ENCODE measurements at regions not wholly inside any gene's neighbourhood (a gene's known extent, or its start where the extent isn't known, plus 50 kb on each side); places are given as distances from the start of the nearest gene placed in this dataset.

DNA sequence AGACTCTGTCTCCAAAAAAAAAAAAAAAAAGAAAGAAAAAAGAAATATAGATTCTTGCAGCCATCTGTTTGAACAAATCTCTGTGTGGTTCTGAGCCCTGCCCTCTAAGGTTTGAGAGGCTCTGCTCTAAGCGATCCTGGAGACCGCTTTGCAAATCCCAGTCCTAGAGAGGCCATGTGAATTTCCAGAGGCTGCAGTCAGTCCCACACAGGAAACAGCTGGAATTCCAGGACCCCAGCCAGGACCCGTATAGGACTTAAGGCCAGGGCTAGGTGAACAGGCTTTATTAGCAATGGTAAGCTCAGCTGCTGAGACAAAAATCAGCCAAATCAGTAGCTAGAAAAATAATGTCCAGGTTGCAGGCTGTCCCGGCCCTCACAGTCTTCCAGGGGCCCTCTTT lies 154.8 kb downstream of the RPS24 start:
- no peak for DNase-seq

DNA sequence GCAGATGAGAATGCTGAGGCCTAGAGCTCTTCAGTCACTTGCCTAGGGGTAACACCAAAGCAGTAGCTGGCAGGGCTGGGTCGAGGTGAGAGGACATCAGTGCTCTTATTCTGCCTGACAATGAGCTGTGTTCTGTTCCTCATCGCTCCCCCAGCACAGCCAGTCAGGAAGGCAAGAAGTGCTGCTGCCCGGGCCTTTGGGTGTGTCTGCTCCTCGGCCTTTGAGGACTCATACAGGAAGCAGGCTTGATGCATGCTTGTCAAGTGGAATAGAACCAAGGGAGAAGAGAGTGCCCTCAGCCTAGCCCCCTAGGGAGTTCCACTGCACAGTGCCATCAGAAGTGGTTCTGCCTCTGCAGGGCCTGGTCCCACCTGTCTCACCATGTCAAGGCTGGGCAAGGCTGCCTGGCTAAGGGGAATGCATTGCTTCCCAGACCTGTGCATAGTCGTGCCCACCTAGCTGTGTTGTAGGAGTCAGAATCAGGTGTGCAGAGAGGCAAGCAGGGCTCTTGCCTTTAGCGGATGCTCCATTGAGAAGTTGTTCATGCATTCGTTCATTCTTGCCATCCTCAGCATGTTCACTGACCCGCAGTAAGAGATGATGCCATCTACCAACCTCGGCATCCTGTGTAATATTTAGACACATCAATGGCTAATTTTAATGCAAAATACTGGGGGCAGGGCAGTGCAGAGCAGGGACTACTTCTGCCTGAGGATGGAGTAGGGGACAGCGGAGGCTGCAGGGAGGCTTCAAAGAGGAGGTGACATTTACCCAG lies 156.6 kb downstream of the RPS24 start:
- no peak for DNase-seq

DNA sequence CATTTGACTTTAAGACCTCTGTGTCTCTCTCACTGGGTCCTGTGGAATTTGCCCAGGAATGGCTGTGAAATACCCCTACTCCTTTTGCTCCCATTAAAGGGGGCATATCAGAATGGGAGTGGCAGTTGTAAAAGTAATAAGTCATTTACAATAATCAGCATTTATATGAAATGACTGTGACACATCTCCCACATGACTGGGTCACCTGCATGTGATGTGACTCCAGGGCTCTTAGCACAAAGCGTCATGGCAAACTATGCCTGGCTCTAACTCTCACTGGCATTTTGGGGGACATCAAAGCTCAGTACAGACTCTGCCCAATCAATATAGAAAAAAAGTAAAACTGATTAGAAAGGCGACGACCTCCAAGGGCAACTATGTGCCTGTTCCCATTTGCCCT lies 157.6 kb downstream of the RPS24 start:
- DNase-seq: no peak

DNA sequence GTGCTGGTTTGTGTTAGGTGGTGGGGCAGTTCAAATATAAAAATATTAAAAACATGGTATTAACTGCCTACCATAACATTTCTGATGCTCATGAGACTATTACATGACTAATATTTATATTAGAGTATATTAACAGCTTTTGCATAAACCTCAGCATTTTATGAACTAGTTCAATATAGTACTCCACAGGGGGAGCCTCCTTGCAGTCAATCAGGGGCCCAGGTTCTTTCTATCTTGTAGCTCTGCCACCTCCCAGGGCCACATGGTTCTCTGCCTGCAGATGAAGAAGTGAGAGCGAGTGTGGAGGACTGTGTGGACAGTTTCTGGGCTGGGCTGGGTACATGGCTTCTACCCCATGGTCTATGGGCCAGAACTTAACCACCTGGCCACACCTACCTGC lies 159.5 kb downstream of the RPS24 start:
- DNase-seq: no peak

DNA sequence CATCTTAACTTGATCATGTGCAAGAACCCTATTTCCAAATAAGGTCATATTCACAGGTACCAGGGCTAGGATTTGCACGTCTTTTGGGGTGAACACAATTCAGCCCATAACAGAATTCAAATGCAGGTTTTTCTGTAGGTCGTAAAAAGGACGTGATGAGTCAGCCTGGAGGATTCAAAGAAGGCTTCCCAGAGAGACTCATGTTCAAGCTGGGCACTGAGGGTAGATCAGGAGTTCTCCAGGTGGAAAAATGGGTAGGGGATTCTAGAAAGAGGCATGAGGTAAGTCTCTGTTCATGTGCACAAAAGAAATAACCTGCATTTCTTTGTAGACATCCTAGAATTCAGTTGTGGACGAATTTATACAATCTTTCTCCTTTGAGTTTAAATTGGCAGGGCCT lies 160.4 kb downstream of the RPS24 start:
- DNase-seq: no peak

DNA sequence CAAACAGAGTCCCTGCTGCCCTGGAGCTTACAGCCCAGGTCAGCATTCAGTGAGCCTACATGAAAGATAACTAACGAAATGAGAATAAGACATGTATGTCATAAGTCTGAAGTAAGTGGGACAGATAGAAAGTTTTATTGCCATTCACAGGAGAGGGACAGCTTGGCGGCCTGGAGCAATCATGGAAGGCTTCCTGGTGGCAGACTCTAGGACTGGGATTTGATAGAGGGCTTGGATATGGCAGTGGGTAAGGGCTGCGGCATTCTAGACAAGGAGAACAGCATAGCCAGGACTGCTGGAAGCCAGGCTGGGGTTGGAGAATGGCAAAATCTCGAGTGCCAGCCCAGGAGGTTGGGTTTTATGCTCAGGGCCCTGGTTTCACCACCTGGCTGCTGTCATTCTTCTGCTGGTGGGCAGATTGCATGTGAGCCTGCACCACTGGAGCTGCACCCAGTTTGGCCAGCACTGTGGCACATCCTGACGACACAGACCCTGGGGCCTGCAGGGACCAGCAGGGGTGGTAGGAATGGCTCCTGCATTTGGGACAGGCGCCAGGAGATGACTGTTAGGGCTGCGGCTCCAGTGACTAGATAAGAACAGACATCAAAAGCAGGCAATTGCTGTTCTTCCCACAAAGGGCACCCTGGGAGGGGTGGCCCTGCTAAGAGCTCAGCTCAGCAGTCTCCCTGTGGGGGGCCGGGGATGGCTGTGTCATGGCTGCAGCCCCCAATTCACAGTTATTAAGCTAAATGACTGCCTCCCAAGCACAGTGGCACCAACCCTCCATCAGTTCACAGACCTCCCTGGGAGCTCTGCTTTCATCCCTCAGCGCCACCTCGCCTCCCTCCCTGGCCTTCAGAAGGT lies 161.1 kb downstream of the RPS24 start:
- no peak for DNase-seq

DNA sequence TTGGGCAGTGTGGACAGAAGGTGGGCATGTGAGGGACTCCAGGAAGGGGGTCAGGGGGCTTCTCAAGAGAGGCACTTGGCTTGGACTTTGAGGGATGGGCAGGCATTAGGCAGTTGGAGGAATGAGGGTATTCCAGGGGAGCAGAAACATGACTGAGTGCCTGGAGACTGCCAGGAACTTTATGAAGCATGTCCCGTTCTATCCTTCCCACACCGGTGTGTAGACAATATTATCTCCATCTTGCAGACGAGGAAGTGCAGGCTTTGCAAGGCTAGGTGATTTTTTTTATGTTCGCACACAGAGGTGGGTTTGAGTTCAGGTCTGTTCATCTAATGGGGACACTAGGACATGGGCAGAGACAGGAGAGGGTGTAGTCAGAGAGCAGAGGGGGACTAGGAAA lies 162.7 kb downstream of the RPS24 start:
- no peak for DNase-seq

DNA sequence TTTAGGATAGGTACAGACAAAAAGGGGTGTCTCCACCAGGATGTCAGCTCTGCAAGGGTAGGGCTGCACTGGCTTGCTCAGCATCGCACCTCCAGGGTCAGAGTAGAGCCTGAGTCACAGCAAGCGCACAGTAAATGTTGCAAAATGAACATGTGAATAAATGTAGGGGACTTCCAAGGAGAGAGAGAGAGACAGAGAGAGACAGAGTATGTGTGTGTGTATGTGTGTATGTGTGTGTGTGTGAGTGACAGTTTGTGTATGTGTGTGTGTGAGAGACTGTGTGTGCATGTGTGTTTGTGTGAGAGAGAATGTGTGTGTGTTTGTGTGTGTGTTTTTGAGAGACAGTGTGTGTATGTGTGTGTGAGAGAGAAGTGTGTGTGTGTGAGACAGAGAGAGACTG lies 163.3 kb downstream of the RPS24 start:
- DNase-seq: no peak

DNA sequence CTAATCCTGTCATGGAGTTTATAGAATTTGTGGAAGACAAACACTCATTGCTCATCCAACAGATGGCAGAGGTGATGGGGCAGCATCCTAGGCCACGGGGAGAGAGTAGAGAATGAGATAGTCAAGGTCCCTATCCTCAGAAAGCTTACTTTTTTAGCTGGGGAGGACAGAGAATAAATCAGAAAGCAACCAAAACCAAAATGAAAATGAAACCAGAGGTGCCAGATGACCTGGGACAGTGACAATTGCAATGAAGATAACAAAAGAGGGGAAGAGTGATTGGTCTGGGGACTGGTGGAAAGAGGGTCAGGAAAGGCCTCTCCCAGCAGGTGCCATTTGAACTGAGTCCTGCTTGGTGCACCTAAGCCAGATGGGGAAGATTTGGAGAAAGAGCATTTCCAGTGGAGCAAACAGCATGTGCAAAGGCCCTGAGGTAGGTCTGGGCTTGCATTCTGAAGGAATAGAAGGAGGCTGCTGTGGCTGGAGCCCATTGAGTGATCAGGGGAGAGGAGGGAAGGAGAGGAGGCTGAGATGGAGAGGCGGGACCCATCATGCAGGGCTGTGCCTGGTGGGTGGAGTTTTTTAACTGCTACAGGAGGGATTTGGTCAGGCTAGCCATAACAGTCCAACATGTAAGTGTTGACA lies 164.1 kb downstream of the RPS24 start:
- no peak for DNase-seq

DNA sequence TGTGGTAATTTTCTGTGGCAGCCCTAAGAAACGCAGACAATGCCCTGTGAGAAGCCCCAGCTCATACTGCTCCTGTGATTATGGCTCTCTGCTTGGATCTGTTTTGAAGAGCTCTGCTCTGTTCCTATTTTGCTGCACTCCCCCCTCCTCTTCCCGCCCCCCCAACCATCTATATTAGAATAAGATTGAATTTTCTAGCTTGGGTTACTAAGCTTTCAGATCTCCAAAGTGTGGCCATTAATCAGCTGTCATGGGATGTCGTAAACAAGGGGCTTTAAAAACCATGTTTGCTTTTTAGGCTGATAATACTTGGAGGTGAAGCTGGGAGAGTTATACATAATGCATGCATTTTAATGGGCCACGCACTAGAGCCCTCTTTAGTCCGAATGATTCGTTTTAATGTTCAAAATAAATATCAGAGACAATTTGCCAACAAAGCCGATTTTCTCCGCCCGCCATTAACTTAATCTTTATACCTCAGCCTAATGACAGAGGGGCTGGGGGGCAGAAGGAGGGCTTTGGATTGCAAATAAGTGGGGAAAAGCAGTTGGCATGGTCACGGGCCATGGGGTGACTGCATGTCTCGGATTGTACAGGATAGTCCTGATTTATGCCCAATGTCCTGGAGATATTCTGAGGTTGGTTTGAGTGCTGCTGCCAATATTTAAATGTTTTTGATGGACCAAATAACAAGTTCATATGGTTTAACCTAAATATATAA lies 165.5 kb downstream of the RPS24 start:
- no peak for DNase-seq

DNA sequence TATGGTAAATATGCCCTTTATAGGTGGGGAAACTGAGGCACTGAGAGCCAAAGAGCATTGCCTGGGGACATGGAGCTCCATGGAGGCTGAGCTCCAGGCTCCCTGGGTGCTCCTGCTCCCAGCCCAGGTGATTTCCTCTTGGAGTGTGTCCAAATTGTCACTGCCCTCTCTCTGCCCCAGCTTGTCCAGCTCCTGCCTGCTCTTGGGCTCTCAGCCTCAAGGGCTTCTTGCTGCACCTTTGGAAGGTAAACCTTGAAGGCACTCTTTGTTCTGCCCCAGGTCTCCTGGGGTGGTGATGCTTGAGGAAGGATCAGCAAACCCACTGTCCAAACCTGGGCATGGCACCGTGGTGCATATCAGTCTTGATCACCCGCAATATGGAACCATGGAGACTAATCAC lies 166.1 kb downstream of the RPS24 start:
- no peak for DNase-seq

DNA sequence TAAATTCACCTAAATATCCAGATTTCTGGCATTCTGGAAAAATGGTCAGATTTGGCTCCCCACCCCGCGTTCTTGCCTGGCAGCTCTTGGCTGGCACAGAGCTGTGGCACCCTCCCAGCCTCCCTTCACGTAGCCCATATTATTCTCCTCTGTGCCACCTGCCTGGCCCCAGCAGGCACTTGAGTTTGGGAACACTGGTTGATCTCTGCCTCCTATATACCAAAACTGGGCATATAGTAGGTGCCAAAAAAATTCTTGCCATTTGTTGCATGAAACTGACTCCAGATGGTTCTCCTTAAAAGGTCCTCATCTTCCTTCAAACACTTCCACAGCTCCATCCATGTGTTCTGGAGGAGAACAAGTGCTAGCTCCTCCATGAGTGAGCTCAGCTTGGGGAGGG lies 167.0 kb downstream of the RPS24 start:
- DNase-seq: no peak

DNA sequence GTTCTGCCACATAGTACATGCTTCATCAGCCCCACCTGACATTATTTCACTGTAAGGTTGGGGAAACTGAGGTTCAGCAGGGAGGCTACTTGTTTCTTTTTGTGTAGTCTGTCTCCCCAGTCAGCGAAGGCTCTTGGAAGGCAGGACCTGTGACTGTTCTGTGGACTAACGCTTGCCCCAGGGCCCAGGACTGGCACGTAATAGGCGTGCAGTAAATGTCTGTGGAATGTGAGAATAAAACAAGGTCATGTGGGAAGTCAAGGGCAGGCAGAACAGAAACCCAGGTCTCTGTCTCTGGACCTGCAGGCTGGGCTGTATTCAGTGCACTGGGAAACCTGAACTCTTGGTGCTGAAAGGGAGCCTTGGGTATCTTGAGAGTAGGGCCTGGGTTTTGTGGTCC lies 168.7 kb downstream of the RPS24 start:
- DNase-seq: no peak

DNA sequence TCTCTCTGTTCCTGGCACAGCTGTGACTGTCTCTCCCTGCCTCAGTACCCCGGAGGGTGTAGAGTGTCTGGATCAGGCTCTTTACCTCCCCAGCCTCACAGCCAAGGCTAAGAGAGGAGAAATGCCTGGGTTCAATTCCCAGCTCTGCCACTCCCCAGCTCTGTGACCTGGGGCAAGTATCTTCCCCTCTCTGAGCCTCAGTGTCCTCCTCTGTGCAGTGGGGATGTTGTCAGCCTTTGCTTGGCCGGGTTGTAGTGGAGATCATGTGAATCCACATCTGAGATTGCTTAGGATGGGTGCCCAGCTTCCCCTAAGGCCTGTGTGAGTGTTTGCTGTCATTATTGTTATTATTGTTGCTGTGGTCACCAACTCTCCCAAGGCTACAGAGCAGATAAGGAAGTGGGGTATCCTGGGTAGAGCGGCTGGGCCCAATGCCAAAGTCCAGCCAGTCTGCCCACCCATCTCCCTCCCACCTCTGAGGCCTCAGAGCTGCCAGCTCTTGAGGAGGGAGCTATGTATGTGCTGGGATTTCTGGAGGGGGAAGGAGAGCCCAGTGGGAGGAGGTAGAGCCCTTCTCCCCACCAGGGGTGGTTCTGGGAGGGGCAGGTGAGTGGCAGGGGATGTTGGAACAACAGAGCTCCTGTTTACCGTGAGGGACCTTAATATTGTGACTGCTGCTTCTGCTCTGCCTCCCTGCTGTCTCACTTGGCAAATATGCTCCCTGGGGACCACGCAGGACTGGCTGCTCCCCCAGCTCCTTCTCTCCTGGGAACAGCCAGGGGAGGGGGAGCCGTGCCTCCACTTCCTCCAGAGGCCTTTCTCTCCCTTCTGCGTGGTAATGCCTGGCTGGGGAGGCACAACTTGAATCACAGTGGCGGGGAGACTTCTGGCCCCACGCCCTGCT lies 170.5 kb downstream of the RPS24 start:
- no peak for DNase-seq

DNA sequence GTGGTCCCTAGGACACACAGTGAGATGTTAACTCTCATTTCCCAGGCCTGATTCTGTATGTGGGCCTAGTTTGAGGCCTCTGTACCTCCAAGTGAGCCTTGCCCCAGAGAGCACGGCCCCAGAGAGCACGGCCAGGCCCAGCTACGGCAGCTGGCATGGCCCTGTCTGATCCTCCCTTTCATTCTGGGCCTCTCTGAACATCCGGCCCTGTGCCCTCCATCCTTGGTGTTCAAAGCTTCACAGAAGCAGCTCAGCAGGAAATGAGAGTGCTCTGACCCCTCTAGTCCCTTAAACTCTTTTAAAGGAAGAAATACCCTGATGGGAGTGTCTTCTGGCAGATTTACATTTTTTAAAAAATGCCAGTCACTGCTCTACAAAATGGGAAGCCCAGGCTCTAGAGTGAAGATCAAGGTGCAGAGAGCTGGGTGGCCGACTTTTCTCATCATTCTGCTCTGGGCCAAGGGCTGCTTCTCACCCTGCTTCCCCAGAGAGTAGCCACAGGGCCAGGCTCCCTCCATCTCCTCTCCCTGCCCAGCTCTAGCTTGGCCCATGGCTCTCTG lies 171.9 kb downstream of the RPS24 start:
- no peak for DNase-seq

DNA sequence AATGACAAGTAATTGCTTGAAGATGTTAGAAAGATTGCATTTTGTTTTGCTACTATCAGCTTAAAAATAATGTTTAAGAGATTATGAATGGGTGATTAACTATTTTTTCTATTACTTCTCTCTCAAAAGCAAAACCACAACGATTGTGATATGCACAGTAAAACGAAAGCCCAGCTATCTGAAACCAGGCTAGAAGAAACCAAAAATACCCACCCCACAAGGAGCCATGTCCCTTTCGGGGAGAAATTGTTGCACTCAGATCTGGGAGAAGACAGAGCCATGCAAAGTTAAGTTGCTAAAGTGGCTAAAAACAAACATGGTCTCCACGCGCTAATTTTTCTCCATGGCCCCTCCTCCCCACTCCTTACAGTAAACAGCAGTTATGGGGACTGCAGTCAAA lies 173.6 kb downstream of the RPS24 start:
- no peak for DNase-seq

DNA sequence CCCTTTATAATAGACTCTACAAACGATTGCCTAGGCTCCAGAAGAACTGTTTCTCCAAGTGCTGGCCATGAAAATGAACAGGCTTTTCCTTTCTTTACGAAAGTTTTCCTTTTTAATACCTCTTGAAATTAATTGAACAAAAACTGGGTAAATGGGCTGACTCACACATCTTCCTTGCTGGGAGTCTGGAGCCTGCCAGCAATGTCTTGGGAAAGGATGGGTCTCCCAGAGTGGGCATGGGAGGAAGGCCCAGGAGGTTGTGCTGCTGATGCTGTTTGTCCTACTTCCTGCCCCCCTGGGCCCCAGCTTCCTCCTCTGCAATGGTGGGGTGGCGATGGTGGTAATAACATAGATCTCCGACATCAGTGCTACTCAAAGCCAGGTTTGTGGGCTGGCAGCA lies 174.1 kb downstream of the RPS24 start:
- DNase-seq: no peak

DNA sequence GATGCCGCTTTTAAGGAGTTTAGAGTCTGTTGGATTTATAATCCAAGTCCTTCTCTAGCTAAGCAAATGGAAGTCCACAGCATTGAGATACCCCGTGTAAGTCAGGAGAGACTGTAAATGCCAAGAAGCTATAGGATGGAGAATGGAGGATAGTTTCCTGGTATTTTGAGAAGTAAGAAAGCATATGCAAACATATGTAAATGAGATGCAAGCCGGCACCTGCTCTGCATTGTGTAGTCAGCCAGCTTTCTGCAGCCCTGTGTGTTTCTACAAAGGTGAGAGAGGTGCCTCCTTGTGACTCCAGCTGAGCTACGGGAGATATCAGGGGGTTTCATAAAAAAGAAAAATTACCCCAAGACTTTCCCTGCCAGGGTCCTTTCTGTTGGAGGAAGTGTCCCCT lies 176.3 kb downstream of the RPS24 start:
- no peak for DNase-seq

DNA sequence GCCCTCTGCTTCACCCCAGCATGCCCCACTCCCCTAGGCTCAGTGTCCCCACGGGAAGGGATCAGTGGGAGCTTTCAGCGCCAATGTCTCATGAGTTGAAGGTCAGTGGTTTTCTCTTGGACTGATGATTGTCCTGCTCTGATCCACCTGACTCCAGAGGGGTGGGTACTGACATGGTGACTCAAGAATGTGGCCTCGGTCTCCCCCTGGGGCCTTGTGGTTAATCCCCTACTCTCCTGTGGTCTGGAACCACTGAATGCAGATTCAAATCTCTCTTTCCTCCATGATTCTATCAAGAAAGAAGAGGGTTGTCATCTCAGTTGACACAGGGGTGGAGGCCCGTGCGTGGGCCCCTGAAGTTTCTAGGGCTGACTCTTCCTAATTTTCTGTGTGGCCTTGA lies 176.9 kb downstream of the RPS24 start:
- no peak for DNase-seq

DNA sequence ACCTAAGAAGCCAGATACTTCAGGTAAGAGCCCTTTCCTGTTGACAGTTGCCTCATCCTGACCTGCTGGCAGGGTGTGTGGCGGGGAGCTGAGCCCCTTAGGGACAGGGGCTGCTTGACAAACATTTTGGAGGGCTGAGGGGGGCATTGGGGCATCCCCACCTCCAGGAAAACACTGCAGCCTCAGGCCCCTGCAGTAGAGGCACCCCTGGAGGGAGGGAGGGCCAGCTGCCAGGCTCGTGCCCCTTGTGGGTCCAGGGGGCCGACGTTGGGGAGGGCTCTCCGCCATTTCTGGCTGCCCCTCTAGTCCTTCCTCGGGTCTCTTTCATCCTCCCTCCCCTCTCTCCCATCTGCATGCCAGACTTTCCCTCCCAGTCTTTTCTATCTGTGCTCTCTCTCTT lies 177.3 kb downstream of the RPS24 start:
- DNase-seq: no peak

DNA sequence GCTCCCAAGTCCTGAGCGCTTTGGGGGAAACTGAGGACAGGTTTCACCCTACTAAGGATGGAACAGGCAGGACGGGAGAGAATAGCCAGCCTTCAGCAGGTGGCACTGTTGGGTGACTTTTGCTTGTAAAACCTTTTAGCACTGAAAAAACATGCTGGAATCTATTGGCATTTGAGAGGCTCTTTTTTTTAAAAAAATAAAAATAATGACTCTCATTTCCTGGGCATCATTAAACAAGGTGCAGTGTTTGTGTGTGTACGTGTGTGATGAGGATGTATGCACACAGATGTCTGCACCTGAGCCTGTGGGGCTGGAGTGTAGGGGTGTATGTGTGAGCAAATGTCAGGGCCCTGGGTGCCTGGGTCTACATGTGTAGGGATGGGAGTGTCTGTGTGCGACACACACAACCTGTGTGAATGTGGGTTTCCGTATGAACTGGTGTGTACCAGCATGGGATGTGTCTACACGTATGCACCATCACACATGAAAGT lies 177.9 kb downstream of the RPS24 start:
- DNase-seq: peak; percentile 7
